ENCODE measurements at regions not wholly inside any gene's neighbourhood (a gene's known extent, or its start where the extent isn't known, plus 50 kb on each side); places are given as distances from the start of the nearest gene placed in this dataset.

DNA sequence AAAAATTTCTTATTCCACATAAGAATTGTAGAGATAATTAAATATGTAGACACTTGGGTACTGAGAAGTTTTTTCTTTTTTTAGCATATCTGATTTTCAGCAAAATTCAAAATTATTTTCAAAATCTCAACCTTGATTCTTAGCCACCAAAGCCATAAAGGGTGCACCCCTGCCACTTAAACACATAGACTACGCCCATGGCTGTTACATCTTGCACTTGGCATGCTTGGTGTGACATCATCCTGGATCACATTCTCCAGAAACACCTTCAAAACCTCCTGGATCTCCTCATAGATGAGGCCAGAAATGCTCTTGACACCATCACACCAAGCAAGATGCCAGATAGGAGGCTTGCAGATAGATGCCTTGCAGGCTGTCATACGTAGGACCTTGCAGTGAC is 89.1 kb upstream of the KLF14 start:
- no peak for DNase-seq (ENCODE audit: extremely low spot score, unreplicated experiment)
- no peaks in the 10 kb centered on the region for H3K36me3 Mint-ChIP-seq
- H3K4me1 Mint-ChIP-seq (ENCODE audit: unreplicated experiment): no peaks in the 10 kb centered on the region
- peaks cover 10% of the 10 kb centered on the region for H3K9me3 Mint-ChIP-seq
- no peak overlapping the region for H3K27ac Mint-ChIP-seq
- TF ChIP-seq CTCF (conservative IDR thresholded peaks at IDR 0.05): no peak
- no peak overlapping the region for H3K4me3 Mint-ChIP-seq
- H3K27me3 Mint-ChIP-seq: peaks cover 3% of the 10 kb centered on the region

GRCh38 chr7:130825819-130826218 is 91.8 kb upstream of the KLF14 start:
- H3K27me3 Mint-ChIP-seq: peaks cover 3% of the 10 kb centered on the region
- H3K4me1 Mint-ChIP-seq (ENCODE audit: unreplicated experiment): no peaks in the 10 kb centered on the region
- H3K36me3 Mint-ChIP-seq: no peaks in the 10 kb centered on the region
- DNase-seq (ENCODE audit: extremely low spot score, unreplicated experiment): no peak
- no peak for TF ChIP-seq CTCF (conservative IDR thresholded peaks at IDR 0.05)
- no peak overlapping the region for H3K4me3 Mint-ChIP-seq
- H3K9me3 Mint-ChIP-seq: peaks cover 10% of the 10 kb centered on the region
- H3K27ac Mint-ChIP-seq: no peak overlapping the region

DNA sequence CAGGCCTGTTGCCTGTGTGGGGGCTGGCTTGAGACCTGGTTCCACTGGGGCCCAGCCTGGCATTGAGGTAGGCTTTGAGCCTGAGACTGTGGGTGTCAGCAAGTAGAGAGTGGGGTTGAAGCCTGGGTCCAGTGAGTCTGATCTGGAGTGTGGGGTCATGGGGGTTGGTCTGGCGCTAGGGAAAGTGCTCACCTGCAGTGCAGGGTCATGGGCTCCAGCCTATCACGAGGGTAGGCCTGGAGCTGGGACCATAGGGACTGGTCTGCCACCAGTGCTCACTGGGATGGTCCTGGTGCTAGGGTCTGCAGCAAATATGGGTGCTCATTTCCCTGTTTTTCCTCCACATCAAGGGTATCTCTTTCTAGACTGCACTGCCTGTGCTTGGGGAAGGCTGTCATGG is 95.4 kb upstream of the KLF14 start:
- Mint-ChIP-seq H3K36me3 (no peaks in the 10 kb centered on the region), H3K4me3 (no peak overlapping the region), H3K27ac (no peak overlapping the region), H3K4me1 (ENCODE audit: unreplicated experiment) (no peaks in the 10 kb centered on the region), H3K9me3 (peaks cover 5% of the 10 kb centered on the region), H3K27me3 (no peaks in the 10 kb centered on the region)
- DNase-seq (ENCODE audit: extremely low spot score, unreplicated experiment): no peak
- no peak for TF ChIP-seq CTCF (conservative IDR thresholded peaks at IDR 0.05)

DNA sequence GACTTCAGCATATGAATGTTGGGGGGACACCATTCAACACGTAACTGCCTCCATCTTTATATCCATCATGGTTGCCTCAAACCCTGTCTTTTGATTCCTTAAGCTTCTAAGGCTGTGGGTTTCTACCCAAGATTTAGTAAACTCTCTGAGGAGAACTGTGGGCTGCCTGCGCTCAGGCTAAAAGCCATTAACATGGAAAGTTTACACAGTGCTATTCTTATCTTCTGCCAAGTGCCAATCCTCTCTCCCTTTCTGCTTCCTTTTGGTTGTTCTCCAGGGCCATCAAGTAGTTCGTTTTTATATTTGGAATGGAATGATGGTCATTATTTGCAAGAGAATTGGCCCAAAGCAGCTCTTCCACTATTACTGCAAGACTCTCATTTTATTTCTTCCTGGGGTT is 97.3 kb upstream of the KLF14 start:
- H3K36me3 Mint-ChIP-seq: no peaks in the 10 kb centered on the region
- no peak for DNase-seq (ENCODE audit: extremely low spot score, unreplicated experiment)
- TF ChIP-seq CTCF (conservative IDR thresholded peaks at IDR 0.05): no peak
- H3K4me3 Mint-ChIP-seq: no peak overlapping the region
- H3K27me3 Mint-ChIP-seq: peaks cover 7% of the 10 kb centered on the region
- no peaks in the 10 kb centered on the region for H3K4me1 Mint-ChIP-seq (ENCODE audit: unreplicated experiment)
- H3K9me3 Mint-ChIP-seq: no peaks in the 10 kb centered on the region
- no peak overlapping the region for H3K27ac Mint-ChIP-seq

DNA sequence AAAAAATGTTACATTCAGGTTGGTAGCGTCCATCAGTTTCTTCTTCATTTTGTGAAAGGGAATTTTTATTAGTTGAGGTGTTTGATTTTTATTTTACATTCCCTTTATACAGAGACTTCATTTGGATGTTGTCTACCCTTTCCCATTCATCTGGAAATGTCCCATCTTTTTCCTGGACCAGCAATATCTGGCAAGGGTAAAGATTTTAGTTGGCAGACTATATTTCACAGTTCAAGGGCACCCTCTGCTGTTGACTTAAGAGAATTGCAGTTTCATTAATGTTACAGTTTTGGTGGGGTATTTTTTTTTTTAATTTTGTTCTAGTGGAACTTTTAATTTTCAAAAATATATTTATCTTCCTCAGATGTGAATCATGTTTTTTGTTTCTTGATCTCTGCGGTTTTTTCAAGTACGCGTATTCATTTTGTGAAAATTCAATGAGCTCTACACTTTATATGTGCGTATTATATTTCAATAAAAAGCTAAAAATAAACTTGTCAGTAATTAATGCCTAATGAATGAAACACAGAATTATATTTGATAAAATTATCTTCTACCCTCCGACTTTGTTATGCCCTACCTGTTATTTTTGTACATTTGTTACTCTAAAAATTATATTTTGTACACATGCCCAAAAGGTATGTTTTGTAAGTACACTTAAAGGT is 97.9 kb upstream of the KLF14 start:
- no peak for DNase-seq (ENCODE audit: extremely low spot score, unreplicated experiment)
- Mint-ChIP-seq H3K4me3 (no peak overlapping the region), H3K27ac (no peak overlapping the region), H3K36me3 (no peaks in the 10 kb centered on the region), H3K4me1 (ENCODE audit: unreplicated experiment) (no peaks in the 10 kb centered on the region), H3K9me3 (no peaks in the 10 kb centered on the region), H3K27me3 (peaks cover 7% of the 10 kb centered on the region)
- peak; percentile 93 for TF ChIP-seq CTCF (conservative IDR thresholded peaks at IDR 0.05)

DNA sequence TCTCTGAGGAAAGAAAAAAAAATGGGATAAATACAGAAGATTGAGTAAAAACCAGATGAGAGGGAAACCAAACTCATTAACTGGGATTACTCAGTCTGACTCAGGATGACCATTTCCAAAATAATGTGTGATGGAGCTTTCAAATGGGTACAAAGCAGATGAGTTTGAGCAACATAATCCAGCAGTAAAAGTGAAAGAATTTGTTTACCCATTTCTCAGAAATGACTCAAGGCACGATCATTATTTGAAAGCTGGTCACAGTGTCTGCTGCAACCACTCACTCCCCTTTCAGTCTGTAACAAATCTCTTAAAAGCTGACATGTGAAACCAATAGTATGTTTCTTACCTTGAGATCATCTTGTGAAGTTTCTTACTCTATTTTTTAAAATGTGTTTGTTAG is 104.7 kb upstream of the KLF14 start:
- no peak for TF ChIP-seq CTCF (conservative IDR thresholded peaks at IDR 0.05)
- Mint-ChIP-seq H3K27me3 (peaks cover 23% of the 10 kb centered on the region), H3K4me3 (no peak overlapping the region), H3K9me3 (no peaks in the 10 kb centered on the region), H3K27ac (no peak overlapping the region), H3K36me3 (no peaks in the 10 kb centered on the region), H3K4me1 (ENCODE audit: unreplicated experiment) (no peaks in the 10 kb centered on the region)
- no peak for DNase-seq (ENCODE audit: extremely low spot score, unreplicated experiment)
